ENCODE measurements at regions not wholly inside any gene's neighbourhood (a gene's known extent, or its start where the extent isn't known, plus 50 kb on each side); places are given as distances from the start of the nearest gene placed in this dataset.

- ATAC-seq (ENCODE audit: insufficient read depth, low read depth) = no peak
- Histone ChIP-seq H3K79me2 (ENCODE audit: insufficient read depth, low read length) (no peaks in the 10 kb centered on the region), H2AFZ (ENCODE audit: low read depth, low read length) (no peak overlapping the region), H3K27me3 (ENCODE audit: insufficient read depth, low read length, poor library complexity) (no peaks in the 10 kb centered on the region), H3K4me1 (ENCODE audit: insufficient read depth, low read length) (no peaks in the 10 kb centered on the region), H3K4me3 (ENCODE audit: low read depth in 1 of 2, low read length in 2 of 2) (no peak overlapping the region), H3K9me3 (ENCODE audit: insufficient read depth, low read length, severe bottlenecking) (no peaks in the 10 kb centered on the region), H3K9ac (ENCODE audit: low read depth, low read length) (no peak overlapping the region), H4K20me1 (ENCODE audit: insufficient read depth, low read length) (no peaks in the 10 kb centered on the region), H3K36me3 (ENCODE audit: insufficient read depth, low read length) (no peaks in the 10 kb centered on the region), H3K27ac (ENCODE audit: low read length) (no peak overlapping the region), H3K4me2 (ENCODE audit: insufficient read depth, low read length) (no peak overlapping the region)
- DNase-seq = no peak
- TF ChIP-seq, protein P1, sequence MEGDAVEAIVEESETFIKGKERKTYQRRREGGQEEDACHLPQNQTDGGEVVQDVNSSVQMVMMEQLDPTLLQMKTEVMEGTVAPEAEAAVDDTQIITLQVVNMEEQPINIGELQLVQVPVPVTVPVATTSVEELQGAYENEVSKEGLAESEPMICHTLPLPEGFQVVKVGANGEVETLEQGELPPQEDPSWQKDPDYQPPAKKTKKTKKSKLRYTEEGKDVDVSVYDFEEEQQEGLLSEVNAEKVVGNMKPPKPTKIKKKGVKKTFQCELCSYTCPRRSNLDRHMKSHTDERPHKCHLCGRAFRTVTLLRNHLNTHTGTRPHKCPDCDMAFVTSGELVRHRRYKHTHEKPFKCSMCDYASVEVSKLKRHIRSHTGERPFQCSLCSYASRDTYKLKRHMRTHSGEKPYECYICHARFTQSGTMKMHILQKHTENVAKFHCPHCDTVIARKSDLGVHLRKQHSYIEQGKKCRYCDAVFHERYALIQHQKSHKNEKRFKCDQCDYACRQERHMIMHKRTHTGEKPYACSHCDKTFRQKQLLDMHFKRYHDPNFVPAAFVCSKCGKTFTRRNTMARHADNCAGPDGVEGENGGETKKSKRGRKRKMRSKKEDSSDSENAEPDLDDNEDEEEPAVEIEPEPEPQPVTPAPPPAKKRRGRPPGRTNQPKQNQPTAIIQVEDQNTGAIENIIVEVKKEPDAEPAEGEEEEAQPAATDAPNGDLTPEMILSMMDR (IDR thresholded peaks at IDR 0.05; ENCODE audit: borderline replicate concordance, extremely low read depth, low read length, poor library complexity, severe bottlenecking) = no peak
- TF ChIP-seq EZH2 (IDR thresholded peaks at IDR 0.05; ENCODE audit: borderline replicate concordance, low read depth, low read length, severe bottlenecking) = no peak
Observed at GRCh38 chr7:10079572-10079971, 894.1 kb upstream of the PHF14 start.

GRCh38 chr7:10082896-10083295 lies 890.8 kb upstream of the PHF14 start:
- Histone ChIP-seq H3K36me3 (ENCODE audit: insufficient read depth, low read length) (no peaks in the 10 kb centered on the region), H3K79me2 (ENCODE audit: insufficient read depth, low read length) (no peaks in the 10 kb centered on the region), H4K20me1 (ENCODE audit: insufficient read depth, low read length) (no peaks in the 10 kb centered on the region), H3K4me2 (ENCODE audit: insufficient read depth, low read length) (no peak overlapping the region), H2AFZ (ENCODE audit: low read depth, low read length) (no peak overlapping the region), H3K4me3 (ENCODE audit: low read depth in 1 of 2, low read length in 2 of 2) (no peak overlapping the region), H3K9ac (ENCODE audit: low read depth, low read length) (no peak overlapping the region), H3K27ac (ENCODE audit: low read length) (no peak overlapping the region), H3K9me3 (ENCODE audit: insufficient read depth, low read length, severe bottlenecking) (no peaks in the 10 kb centered on the region), H3K27me3 (ENCODE audit: insufficient read depth, low read length, poor library complexity) (no peaks in the 10 kb centered on the region), H3K4me1 (ENCODE audit: insufficient read depth, low read length) (no peaks in the 10 kb centered on the region)
- ATAC-seq (ENCODE audit: insufficient read depth, low read depth) (no peak), DNase-seq (no peak)
- TF ChIP-seq, protein P1 (IDR thresholded peaks at IDR 0.05; ENCODE audit: borderline replicate concordance, extremely low read depth, low read length, poor library complexity, severe bottlenecking) = no peak
- TF ChIP-seq EZH2 (IDR thresholded peaks at IDR 0.05; ENCODE audit: borderline replicate concordance, low read depth, low read length, severe bottlenecking) = no peak

GRCh38 chr7:10083766-10084165 lies 889.9 kb upstream of the PHF14 start:
- no peaks in the 10 kb centered on the region for H3K79me2 ChIP-seq (ENCODE audit: insufficient read depth, low read length)
- H3K9ac ChIP-seq (ENCODE audit: low read depth, low read length) = no peak overlapping the region
- DNase-seq = no peak
- H3K27me3 ChIP-seq (ENCODE audit: insufficient read depth, low read length, poor library complexity) = no peaks in the 10 kb centered on the region
- H3K27ac ChIP-seq (ENCODE audit: low read length) = no peak overlapping the region
- H3K36me3 ChIP-seq (ENCODE audit: insufficient read depth, low read length) = no peaks in the 10 kb centered on the region
- H3K4me2 ChIP-seq (ENCODE audit: insufficient read depth, low read length) = no peak overlapping the region
- H4K20me1 ChIP-seq (ENCODE audit: insufficient read depth, low read length) = no peaks in the 10 kb centered on the region
- no peak for ATAC-seq (ENCODE audit: insufficient read depth, low read depth)
- TF ChIP-seq EZH2 (IDR thresholded peaks at IDR 0.05; ENCODE audit: borderline replicate concordance, low read depth, low read length, severe bottlenecking) = no peak
- TF ChIP-seq, protein P1 (IDR thresholded peaks at IDR 0.05; ENCODE audit: borderline replicate concordance, extremely low read depth, low read length, poor library complexity, severe bottlenecking) = no peak
- no peaks in the 10 kb centered on the region for H3K9me3 ChIP-seq (ENCODE audit: insufficient read depth, low read length, severe bottlenecking)
- no peaks in the 10 kb centered on the region for H3K4me1 ChIP-seq (ENCODE audit: insufficient read depth, low read length)
- H2AFZ ChIP-seq (ENCODE audit: low read depth, low read length) = no peak overlapping the region
- H3K4me3 ChIP-seq (ENCODE audit: low read depth in 1 of 2, low read length in 2 of 2) = no peak overlapping the region

DNA sequence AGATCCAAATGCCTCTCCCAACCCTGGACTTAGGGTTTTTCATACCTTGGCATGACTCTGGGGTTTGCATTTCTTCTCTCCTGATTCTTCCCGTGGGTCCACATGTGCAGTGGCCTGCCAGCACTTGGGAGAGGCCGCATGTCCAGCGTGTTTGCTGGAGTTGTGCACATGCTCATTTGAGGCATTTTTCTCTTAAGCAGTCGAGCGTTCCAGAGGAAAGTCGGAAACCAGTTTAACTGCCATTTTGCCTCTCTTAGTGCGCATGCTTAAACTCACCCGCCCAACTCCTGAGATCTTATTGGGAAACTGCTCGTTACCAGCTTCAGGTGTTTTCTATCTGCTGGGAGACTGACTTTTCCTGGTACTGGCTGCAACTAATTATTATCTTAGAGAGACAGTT lies 888.4 kb upstream of the PHF14 start:
- Histone ChIP-seq H3K4me2 (ENCODE audit: insufficient read depth, low read length) (no peak overlapping the region), H4K20me1 (ENCODE audit: insufficient read depth, low read length) (no peaks in the 10 kb centered on the region), H3K36me3 (ENCODE audit: insufficient read depth, low read length) (no peaks in the 10 kb centered on the region), H3K9ac (ENCODE audit: low read depth, low read length) (no peak overlapping the region), H3K4me1 (ENCODE audit: insufficient read depth, low read length) (no peaks in the 10 kb centered on the region), H3K4me3 (ENCODE audit: low read depth in 1 of 2, low read length in 2 of 2) (no peak overlapping the region), H3K27ac (ENCODE audit: low read length) (no peak overlapping the region), H3K9me3 (ENCODE audit: insufficient read depth, low read length, severe bottlenecking) (no peaks in the 10 kb centered on the region), H3K79me2 (ENCODE audit: insufficient read depth, low read length) (no peaks in the 10 kb centered on the region), H3K27me3 (ENCODE audit: insufficient read depth, low read length, poor library complexity) (no peaks in the 10 kb centered on the region), H2AFZ (ENCODE audit: low read depth, low read length) (no peak overlapping the region)
- TF ChIP-seq EZH2 (IDR thresholded peaks at IDR 0.05; ENCODE audit: borderline replicate concordance, low read depth, low read length, severe bottlenecking) = no peak
- TF ChIP-seq, protein P1 (IDR thresholded peaks at IDR 0.05; ENCODE audit: borderline replicate concordance, extremely low read depth, low read length, poor library complexity, severe bottlenecking) = no peak
- no peak for ATAC-seq (ENCODE audit: insufficient read depth, low read depth)
- no peak for DNase-seq
